HL-60 (cell line): ENCODE measurements at regions not wholly inside any gene's neighbourhood (a gene's known extent, or its start where the extent isn't known, plus 50 kb on each side); places are given as distances from the start of the nearest gene placed in this dataset.

Experiments
- DNase-seq, 2 experiments: peaks; one replicate each; pipeline ENCODE4 v3.0.0-alpha.2; 2010 to 2020; ENCODE audit warnings: low read depth in 1 of 2, low spot score in 1 of 2
- H3K27ac ChIP-seq: fragments of 250-450 bp; sonication (Bioruptor Pico); replicated peaks from 2 replicates; pipeline ENCODE4 v1.5.1; 2020; ENCODE audit warnings: mild to moderate bottlenecking, moderate library complexity
- H3K27me3 ChIP-seq: fragments of 250-450 bp; sonication (Bioruptor Pico); 2 replicates; pipeline ENCODE4 v1.5.1; 2021; ENCODE audit warnings: mild to moderate bottlenecking, moderate library complexity; ENCODE audit not compliant: insufficient read depth, poor library complexity, severe bottlenecking
- H3K4me3 ChIP-seq: replicated peaks from 2 replicates; pipeline ENCODE4 v1.5.1; 2011; ENCODE audit warnings: mild to moderate bottlenecking, control low read depth, low read length; ENCODE audit not compliant: insufficient read depth
- CTCF ChIP-seq: IDR thresholded peaks from one replicate; pipeline ENCODE4 v1.5.1; 2011; ENCODE audit warnings: low read length, control low read depth, inconsistent platforms; ENCODE audit not compliant: insufficient read depth
- GABPA ChIP-seq: IDR thresholded peaks from 2 replicates; pipeline ENCODE4 v1.6.1; 2012; ENCODE audit warnings: low read depth
- POLR2AphosphoS5 ChIP-seq: IDR thresholded peaks from 2 replicates; pipeline ENCODE4 v1.6.1; 2012; ENCODE audit warnings: low read depth
- REST ChIP-seq: IDR thresholded peaks from 2 replicates; pipeline ENCODE4 v1.6.1; 2012; ENCODE audit warnings: low read depth; ENCODE audit not compliant: insufficient replicate concordance
- SPI1 ChIP-seq: IDR thresholded peaks from 2 replicates; pipeline ENCODE4 v1.6.1; 2012; ENCODE audit warnings: low read depth, mild to moderate bottlenecking, borderline replicate concordance

GRCh38 chr7:66542049-66542448 is 86.6 kb upstream of the KCTD7 start:
- Histone ChIP-seq H3K27ac (no peak overlapping the region), H3K27me3 (no peaks in the 10 kb centered on the region), H3K4me3 (no peak overlapping the region)
- no peak for DNase-seq
- no peak for TF ChIP-seq POLR2AphosphoS5
- no peak for TF ChIP-seq REST
- no peak for TF ChIP-seq GABPA
- no peak for TF ChIP-seq SPI1
- no peak for TF ChIP-seq CTCF

GRCh38 chr7:66542528-66543269 is 86.0 kb upstream of the KCTD7 start:
- TF ChIP-seq REST (no peak), SPI1 (no peak), GABPA (no peak), CTCF (no peak), POLR2AphosphoS5 (no peak; the same call in 1 of the 2 replicates)
- H3K4me3 ChIP-seq, result no peak overlapping the region
- DNase-seq, result no peak
- H3K27me3 ChIP-seq, result no peaks in the 10 kb centered on the region
- no peak overlapping the region for H3K27ac ChIP-seq

- DNase-seq, result no peak
- no peak overlapping the region for H3K4me3 ChIP-seq
- no peaks in the 10 kb centered on the region for H3K27me3 ChIP-seq
- no peak overlapping the region for H3K27ac ChIP-seq
- TF ChIP-seq CTCF, result no peak
- TF ChIP-seq POLR2AphosphoS5, result no peak
- TF ChIP-seq SPI1, result no peak
- TF ChIP-seq REST, result no peak
- no peak for TF ChIP-seq GABPA
Measured at GRCh38 chr7:66549466-66549865, 79.2 kb upstream of the KCTD7 start.
